GM12865 (cell line): ENCODE measurements at regions not wholly inside any gene's neighbourhood (a gene's known extent, or its start where the extent isn't known, plus 50 kb on each side); places are given as distances from the start of the nearest gene placed in this dataset.

ENCODE experiments used
- DNase-seq: peaks from one replicate; pipeline ENCODE4 v3.0.0; 2010; ENCODE audit warnings: low read depth
- H3K4me3 ChIP-seq: 2 replicates; pipeline ENCODE4 v1.5.1; 2011; ENCODE audit warnings: mild to moderate bottlenecking, low read depth, low read length, control low read depth
- TF ChIP-seq, protein P1 (sequence below): IDR thresholded peaks from 2 replicates; pipeline ENCODE4 v1.5.1; 2011; ENCODE audit warnings: low read length, control low read depth, low read depth, inconsistent platforms; ENCODE audit not compliant: insufficient read depth; ENCODE audit errors: missing control alignments

DNA sequence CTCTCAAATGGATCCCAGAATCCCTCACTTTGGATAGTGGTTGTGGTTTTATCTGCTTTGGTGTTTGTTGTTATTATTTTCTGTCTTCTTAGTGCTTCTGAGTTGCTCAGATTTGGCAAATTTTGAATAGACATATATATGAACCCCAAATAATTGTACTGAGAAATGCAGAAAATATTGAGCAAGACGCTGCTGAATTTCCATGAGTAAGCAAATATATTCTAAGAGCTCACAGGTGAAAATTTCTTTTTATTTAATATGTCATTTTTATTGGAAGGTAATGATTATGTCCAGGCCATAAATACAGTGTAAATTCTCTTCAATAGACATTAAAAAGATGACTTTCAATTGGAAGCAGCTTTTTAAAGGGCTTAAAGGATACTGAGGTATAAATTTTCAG, 152.1 kb downstream of the FAT3 start:
- DNase-seq: no peak
- no peak overlapping the region for H3K4me3 ChIP-seq
- TF ChIP-seq, protein P1, sequence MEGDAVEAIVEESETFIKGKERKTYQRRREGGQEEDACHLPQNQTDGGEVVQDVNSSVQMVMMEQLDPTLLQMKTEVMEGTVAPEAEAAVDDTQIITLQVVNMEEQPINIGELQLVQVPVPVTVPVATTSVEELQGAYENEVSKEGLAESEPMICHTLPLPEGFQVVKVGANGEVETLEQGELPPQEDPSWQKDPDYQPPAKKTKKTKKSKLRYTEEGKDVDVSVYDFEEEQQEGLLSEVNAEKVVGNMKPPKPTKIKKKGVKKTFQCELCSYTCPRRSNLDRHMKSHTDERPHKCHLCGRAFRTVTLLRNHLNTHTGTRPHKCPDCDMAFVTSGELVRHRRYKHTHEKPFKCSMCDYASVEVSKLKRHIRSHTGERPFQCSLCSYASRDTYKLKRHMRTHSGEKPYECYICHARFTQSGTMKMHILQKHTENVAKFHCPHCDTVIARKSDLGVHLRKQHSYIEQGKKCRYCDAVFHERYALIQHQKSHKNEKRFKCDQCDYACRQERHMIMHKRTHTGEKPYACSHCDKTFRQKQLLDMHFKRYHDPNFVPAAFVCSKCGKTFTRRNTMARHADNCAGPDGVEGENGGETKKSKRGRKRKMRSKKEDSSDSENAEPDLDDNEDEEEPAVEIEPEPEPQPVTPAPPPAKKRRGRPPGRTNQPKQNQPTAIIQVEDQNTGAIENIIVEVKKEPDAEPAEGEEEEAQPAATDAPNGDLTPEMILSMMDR: no peak

DNA sequence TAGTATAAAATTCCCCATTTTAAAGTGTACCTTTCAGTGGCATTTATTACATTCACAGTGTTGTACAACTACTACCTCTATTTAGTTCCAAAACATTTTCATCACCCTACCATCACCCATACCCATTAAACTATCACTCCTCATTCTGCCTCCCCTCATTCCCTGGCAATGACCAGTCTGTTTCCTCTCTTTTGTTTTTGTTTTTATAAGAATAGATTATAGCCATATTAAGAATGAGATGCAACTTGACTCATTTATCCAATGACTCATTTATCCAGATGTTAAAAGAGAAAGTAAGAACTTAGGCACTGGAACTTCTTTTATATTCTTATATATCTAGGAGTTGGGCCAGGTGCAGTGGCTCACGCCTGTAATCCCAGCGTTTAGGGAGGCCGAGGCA, 156.3 kb downstream of the FAT3 start:
- TF ChIP-seq, protein P1: no peak
- no peak overlapping the region for H3K4me3 ChIP-seq
- DNase-seq: no peak

DNA sequence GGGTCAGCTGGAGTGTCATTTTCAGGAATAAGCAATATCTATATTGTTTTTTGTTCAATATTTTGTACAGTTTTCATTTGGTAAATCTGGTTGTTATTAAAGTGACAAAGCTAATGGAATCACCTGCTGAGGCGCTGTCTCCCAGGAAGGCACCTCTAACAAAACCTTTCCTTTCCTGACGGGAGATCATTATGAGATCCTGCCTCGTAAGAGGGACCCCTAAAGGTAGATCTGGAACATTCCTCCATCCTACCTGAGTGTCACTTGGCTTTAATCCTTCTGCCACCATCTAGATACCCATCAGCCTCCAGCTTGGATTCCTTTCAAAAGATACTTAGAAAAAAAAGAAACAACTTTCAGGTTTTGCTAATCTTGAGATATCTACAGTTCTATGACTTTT, 157.7 kb downstream of the FAT3 start:
- H3K4me3 ChIP-seq: no peak overlapping the region
- TF ChIP-seq, protein P1: no peak
- no peak for DNase-seq

DNA sequence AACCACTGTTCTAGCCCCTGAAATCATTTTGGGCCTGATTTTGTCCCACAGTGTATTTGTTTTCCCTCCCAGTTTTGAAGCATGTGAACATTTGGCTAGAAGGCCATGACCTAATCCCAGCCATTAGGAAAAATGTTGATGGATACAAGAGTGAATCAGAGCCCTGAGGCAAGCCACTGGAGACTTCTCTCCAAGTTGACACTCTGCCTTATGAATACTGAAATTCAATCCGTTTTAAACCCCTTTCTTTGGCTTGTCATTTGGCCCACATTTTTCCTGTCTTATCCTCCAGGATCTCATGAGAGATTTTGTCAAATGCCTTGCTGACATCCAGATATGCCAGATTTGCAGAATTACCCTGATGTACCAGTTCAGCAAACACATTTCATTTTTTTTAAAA, 158.8 kb downstream of the FAT3 start:
- DNase-seq: no peak
- H3K4me3 ChIP-seq: no peak overlapping the region
- TF ChIP-seq, protein P1: no peak

DNA sequence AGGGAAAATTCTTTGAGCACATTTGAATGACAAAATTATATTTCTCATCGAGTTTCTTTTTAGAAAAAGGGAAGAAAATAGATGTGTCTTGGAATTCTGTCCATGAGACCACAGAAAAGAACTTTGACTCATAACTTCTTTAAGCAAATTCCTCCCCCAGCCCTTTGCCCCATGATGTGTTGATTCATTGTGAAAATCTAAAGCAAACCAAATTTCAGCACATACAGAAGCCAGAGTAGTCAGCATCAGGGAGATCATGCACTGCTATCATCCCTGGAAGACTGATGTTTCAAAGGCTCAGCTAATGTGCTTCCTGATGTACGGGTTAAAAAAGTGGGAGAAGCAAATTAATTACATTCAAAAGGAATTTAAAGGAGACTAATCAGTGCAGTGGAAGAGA, 159.7 kb downstream of the FAT3 start:
- H3K4me3 ChIP-seq: no peak overlapping the region
- TF ChIP-seq, protein P1: no peak
- no peak for DNase-seq

DNA sequence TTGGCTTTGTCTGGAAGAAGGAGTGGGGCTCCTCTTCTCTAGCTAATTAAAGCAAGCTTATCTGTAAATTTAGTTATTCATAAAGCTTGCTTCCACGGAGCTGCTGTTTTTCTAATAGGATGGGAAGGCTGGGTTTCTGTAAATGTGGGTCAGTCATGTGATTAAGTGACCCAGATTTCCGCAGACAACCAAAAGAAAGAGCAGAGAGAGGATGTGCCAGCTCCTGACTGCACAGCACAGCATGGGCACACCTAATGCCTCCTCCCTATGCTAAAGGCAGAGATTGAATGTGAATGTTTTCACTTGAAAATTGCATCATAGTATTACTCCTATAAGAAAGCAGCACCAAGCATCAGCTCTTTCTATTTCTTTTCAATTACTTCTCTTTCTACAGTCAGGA, 160.2 kb downstream of the FAT3 start:
- H3K4me3 ChIP-seq: no peak overlapping the region
- TF ChIP-seq, protein P1: no peak
- no peak for DNase-seq

DNA sequence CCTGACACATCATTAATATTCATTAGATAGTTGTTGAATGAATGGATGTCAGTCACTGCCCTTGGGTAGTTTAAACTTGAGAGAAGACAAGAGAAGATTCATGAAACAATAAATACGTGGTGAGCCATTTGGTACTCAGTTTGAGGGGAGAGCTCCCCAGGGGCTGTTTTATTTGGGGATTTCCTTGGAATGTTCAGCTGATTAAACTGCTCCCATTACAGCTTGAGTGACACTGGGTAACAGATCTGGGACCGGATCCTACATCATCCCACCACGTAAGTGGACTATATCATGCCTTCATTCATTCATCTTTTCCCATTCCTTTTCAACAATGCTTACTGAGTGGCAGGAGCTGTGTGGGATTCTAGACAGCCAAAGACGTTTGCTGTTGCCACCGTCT, 162.0 kb downstream of the FAT3 start:
- TF ChIP-seq, protein P1: no peak
- DNase-seq: no peak
- H3K4me3 ChIP-seq: no peak overlapping the region
